ENCODE measurements at regions not wholly inside any gene's neighbourhood (a gene's known extent, or its start where the extent isn't known, plus 50 kb on each side); places are given as distances from the start of the nearest gene placed in this dataset.

DNA sequence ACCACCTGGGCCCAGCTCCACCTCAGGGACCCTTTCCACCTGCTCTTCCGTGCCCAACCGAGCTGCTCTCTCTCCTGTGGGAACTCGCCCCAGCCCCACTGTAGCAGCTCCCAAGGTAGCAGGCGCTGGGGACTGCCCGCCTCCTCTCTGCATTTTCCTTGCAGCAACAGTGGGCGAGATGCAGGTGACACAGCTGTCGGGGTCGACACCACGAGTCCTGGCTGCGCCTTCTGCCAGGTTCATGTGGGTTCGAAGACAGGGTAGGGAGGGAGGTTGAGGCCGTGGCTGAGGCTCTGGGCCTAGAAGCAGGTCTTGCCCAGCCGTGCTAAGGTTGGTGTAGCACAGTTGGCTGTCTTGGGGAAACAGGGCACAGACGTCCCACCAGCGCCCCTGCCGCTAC is 245.2 kb upstream of the FSTL5 start:
- TF ChIP-seq, protein P1, sequence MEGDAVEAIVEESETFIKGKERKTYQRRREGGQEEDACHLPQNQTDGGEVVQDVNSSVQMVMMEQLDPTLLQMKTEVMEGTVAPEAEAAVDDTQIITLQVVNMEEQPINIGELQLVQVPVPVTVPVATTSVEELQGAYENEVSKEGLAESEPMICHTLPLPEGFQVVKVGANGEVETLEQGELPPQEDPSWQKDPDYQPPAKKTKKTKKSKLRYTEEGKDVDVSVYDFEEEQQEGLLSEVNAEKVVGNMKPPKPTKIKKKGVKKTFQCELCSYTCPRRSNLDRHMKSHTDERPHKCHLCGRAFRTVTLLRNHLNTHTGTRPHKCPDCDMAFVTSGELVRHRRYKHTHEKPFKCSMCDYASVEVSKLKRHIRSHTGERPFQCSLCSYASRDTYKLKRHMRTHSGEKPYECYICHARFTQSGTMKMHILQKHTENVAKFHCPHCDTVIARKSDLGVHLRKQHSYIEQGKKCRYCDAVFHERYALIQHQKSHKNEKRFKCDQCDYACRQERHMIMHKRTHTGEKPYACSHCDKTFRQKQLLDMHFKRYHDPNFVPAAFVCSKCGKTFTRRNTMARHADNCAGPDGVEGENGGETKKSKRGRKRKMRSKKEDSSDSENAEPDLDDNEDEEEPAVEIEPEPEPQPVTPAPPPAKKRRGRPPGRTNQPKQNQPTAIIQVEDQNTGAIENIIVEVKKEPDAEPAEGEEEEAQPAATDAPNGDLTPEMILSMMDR (IDR thresholded peaks at IDR 0.05), result no peak
- TF ChIP-seq EP300 (IDR thresholded peaks at IDR 0.05) (no peak), POLR2A (IDR thresholded peaks at IDR 0.05) (no peak), POLR2AphosphoS5 (IDR thresholded peaks at IDR 0.05) (no peak)
